ENCODE measurements at regions not wholly inside any gene's neighbourhood (a gene's known extent, or its start where the extent isn't known, plus 50 kb on each side); places are given as distances from the start of the nearest gene placed in this dataset.
A peak's percentile ranks its signal among the peaks of the same experiment; 100 is the strongest.

GRCh38 chr21:20266441-20266710 lies 731.8 kb upstream of the NCAM2 start:
- H3K9me3 Mint-ChIP-seq: peaks cover 3% of the 10 kb centered on the region
- no peaks in the 10 kb centered on the region for H3K27me3 Mint-ChIP-seq (ENCODE audit: low read depth)
- no peak for DNase-seq (ENCODE audit: low spot score in 2 of 2, unreplicated experiment in 2 of 2)
- H3K4me3 Mint-ChIP-seq: no peak overlapping the region
- H3K4me1 Mint-ChIP-seq: peaks cover 3% of the 10 kb centered on the region
- no peak for TF ChIP-seq CTCF (IDR thresholded peaks at IDR 0.05; ENCODE audit: unreplicated experiment)
- no peak overlapping the region for H3K27ac Mint-ChIP-seq
- H3K36me3 Mint-ChIP-seq: peaks cover 2% of the 10 kb centered on the region

GRCh38 chr21:20270365-20271055 lies 727.7 kb upstream of the NCAM2 start:
- no peaks in the 10 kb centered on the region for H3K27me3 Mint-ChIP-seq (ENCODE audit: low read depth)
- H3K9me3 Mint-ChIP-seq: peaks cover 12% of the 10 kb centered on the region
- H3K4me3 Mint-ChIP-seq: no peak overlapping the region
- H3K36me3 Mint-ChIP-seq: peaks cover 4% of the 10 kb centered on the region
- no peak for DNase-seq (ENCODE audit: low spot score in 2 of 2, unreplicated experiment in 2 of 2)
- no peak overlapping the region for H3K27ac Mint-ChIP-seq
- TF ChIP-seq CTCF (IDR thresholded peaks at IDR 0.05; ENCODE audit: unreplicated experiment): no peak
- H3K4me1 Mint-ChIP-seq: peaks cover 19% of the 10 kb centered on the region

- DNase-seq (ENCODE audit: low spot score in 2 of 2, unreplicated experiment in 2 of 2): no peak
- peaks cover 4% of the 10 kb centered on the region for H3K36me3 Mint-ChIP-seq
- TF ChIP-seq CTCF (IDR thresholded peaks at IDR 0.05; ENCODE audit: unreplicated experiment): no peak
- no peak overlapping the region for H3K4me3 Mint-ChIP-seq
- H3K9me3 Mint-ChIP-seq: peaks cover 12% of the 10 kb centered on the region
- peak overlapping the region; percentile 66 for H3K27ac Mint-ChIP-seq
- H3K27me3 Mint-ChIP-seq (ENCODE audit: low read depth): no peaks in the 10 kb centered on the region
- H3K4me1 Mint-ChIP-seq: peaks cover 16% of the 10 kb centered on the region
Observed at GRCh38 chr21:20272791-20273362, 725.3 kb upstream of the NCAM2 start.

GRCh38 chr21:20276377-20276776 lies 721.8 kb upstream of the NCAM2 start:
- no peak for TF ChIP-seq CTCF (IDR thresholded peaks at IDR 0.05; ENCODE audit: unreplicated experiment)
- DNase-seq (ENCODE audit: low spot score in 2 of 2, unreplicated experiment in 2 of 2): no peak
- no peak overlapping the region for H3K27ac Mint-ChIP-seq
- H3K9me3 Mint-ChIP-seq: peaks cover 17% of the 10 kb centered on the region
- no peaks in the 10 kb centered on the region for H3K27me3 Mint-ChIP-seq (ENCODE audit: low read depth)
- H3K4me1 Mint-ChIP-seq: peaks cover 16% of the 10 kb centered on the region
- H3K36me3 Mint-ChIP-seq: peaks cover 3% of the 10 kb centered on the region
- H3K4me3 Mint-ChIP-seq: no peak overlapping the region

- H3K9me3 Mint-ChIP-seq: peaks cover 17% of the 10 kb centered on the region
- H3K27ac Mint-ChIP-seq: no peak overlapping the region
- H3K36me3 Mint-ChIP-seq: peaks cover 3% of the 10 kb centered on the region
- H3K4me3 Mint-ChIP-seq: no peak overlapping the region
- H3K27me3 Mint-ChIP-seq (ENCODE audit: low read depth): no peaks in the 10 kb centered on the region
- DNase-seq (ENCODE audit: low spot score in 2 of 2, unreplicated experiment in 2 of 2): no peak
- TF ChIP-seq CTCF (IDR thresholded peaks at IDR 0.05; ENCODE audit: unreplicated experiment): no peak
- peaks cover 14% of the 10 kb centered on the region for H3K4me1 Mint-ChIP-seq
Observed at GRCh38 chr21:20276954-20277353, 721.3 kb upstream of the NCAM2 start.

Data from mesothelial cell of epicardium (in vitro differentiated cells).